NCI-H146 (cell line): ENCODE measurements at regions not wholly inside any gene's neighbourhood (a gene's known extent, or its start where the extent isn't known, plus 50 kb on each side); places are given as distances from the start of the nearest gene placed in this dataset.
"Not testable (repeated sequence)": the region's sequence is repeated elsewhere in the genome, so short reads cannot be mapped to it uniquely, and the experiment has no call there.

Experiments used
- DNase-seq: peaks from one replicate; lab custom pipeline; 2025; lab: John Stamatoyannopoulos, UW

DNA sequence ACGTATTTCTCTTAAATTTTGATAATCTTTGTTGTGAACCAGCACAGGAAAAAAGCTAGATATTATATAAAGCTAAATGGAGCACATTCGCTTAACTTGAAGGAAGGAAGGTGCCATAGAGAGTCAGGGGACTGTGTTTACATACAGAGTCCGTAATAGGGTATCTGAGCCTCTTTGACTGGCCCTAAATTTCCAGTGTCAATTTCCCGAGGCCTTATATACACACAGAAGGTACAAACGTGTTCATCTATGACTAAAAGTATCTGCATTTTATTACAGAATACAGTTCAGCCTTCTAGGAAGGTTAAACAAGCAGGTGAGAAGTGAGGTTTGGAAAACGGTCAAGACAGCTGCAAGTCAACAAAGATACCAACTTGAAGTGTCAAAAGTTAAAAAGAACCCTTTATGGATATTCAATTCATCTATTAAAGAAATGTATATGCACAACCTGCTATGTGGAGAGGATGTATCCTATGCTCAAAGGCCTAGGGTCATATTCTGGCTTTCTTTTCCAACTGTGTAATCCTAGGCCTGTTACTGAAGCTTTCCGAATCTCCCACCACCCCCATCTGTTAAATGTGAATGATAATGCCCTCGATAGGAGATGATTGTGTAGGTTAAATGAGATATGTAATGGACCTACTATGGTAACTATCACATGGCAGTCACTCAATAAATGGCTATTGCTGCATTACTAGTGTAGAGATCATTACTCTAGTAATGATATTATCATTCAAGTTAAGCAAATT, 263.7 kb upstream of the MAF start:
- DNase-seq = no peak

DNA sequence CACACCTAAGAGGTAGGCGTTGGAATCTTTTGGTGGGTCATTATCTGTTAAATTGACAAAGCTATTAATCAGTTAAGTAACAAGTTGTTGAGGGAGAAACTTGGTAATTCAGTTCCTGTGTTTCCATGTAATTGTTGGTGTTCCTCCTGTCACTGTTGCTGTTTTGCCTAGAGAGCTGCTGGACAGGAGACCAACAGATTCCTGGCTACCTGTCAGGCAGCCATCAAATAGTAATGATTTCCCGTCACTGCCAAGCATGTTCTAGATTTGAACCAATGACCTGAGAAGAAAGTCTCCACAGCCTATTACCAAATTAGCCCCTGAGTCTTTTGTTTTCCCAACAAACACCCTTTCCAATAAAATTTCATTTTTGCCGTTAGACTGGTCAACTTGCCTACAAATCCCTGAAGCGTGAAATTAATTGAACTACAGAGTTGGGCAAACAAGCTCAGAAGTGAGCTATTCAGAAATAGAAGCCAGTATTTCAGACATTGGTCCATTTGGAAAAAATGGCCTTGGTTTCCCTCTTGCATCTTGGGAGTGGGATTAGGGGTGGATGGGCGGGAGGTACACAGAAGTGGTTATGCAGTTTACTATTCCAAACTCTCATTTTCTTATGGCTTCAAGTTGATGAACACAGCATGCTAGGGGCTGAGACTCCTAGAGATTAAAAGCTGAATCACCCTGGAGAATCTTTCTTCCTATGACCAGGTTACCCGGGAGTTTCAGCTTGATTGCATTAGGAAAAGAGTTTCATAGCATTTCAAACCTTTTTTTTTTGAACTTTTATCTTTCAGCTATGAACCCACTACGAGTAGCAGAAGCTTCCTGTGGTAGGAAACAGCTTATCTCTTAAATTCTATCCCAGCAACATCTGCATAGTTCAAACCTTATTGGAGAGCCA, 262.8 kb upstream of the MAF start:
- no peak for DNase-seq

DNA sequence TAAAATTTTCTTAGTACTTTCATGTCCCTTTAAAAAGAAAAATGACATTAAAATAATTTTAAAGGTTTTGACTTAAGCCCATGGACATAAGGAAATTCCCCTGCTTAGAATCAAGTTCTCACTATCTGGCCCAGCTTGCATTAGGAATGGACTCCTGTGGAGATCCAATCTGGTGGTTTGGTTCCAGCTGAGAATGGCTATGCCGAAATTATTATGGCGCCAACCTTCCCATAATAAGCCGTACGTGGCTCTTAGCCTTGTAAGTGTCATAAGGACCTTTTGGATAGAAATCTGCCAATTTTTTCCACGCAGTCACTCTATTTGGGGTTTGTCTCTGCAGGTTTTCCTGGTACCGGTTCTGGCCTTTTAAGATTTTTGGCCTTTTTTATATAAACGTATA, 262.1 kb upstream of the MAF start:
- no peak for DNase-seq

DNA sequence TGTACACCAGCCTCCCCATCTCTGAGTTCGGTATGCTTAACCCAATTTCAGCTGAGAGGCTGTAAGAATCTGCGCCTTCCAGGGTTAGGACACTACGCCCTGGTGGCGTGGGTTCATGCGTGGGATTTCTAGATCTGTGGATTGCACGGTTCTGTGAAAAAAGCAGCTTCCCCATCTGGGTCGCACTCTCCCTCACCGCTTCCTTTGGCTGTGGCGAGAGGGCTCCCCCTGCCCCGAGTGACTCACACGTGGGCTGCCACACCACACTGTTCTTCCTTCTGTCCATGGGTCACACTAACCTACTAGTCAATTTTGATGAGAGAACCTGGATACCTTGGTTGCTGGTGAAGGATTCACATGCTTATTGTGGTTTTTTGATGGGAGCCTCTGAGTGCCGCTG, 256.0 kb upstream of the MAF start:
- no peak for DNase-seq

DNA sequence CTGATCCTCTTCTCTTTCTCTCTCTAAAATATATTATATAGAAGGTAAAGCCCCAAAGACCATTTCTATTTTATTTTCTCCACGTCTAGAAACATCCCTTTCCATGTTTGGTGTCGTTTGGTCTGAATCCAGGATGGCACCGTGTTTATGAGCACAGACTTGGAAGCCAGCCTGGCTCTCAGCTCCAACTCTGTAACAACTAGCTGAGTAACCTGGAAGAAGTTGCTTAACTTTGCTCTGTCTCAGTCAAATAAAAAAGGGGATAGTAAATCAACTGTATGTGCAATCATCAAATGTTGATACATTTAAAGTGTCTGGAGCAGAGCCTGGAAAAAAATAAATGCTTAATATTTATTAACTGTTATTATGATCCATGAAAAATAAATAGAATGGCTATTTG, 249.8 kb upstream of the MAF start:
- DNase-seq = no peak

DNA sequence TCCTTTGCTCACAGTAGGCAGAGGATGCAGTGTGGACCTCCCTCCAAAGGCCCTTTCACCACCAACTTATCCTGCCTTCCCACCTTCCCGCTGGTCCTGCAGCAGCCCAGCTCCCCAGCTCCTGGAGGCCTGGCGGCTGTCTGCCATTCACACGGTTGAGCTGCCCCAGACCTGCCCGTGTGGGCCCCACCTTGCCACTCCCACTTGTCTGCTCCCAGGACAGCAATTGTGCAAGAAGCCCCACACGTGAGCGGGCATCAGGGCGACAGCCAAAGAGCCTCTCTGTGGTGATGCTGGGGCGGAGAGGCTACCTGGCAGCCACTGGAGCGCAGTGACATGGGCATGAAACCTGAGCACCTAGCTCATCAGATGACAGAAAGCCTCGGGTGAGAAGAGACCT, 248.6 kb upstream of the MAF start:
- DNase-seq = no peak

DNA sequence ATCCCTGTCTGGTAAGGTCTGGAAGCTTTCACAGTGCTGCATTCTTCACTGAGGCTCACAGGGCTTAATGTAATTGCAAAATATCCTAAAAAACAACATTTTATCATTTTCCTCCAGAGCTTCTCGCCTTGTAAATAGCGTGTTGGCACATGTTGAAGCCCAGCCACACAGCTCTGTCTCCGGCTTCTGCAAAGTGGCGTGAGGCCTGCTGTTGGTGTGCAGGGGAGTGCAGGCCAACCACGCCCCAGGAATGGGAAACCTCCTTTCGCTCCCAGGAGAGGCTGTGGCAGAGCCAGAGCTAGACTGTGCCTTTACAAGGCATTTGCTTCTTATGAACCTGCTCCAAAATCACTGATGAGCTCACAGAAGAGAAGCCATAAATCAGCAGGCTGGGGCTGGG, 248.2 kb upstream of the MAF start:
- DNase-seq = no peak

DNA sequence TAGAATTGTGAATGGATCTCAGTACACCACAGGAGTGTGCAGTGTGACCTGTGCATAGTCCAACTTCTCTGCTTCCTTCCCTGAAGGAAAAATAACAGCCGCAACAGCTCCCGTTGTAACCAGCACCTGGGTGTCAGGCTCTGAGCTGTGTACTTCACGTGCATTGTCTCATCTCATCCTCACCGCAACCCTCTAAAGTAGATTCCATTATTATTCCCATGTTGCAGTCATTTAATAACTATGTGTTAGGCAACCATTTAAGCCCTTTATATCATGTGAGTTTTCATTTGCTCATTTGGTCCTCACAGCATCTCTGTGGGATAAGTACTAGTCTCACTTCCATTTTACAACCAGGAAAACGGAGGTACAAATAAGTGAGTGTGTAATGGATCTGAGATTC, 247.0 kb upstream of the MAF start:
- no peak for DNase-seq

DNA sequence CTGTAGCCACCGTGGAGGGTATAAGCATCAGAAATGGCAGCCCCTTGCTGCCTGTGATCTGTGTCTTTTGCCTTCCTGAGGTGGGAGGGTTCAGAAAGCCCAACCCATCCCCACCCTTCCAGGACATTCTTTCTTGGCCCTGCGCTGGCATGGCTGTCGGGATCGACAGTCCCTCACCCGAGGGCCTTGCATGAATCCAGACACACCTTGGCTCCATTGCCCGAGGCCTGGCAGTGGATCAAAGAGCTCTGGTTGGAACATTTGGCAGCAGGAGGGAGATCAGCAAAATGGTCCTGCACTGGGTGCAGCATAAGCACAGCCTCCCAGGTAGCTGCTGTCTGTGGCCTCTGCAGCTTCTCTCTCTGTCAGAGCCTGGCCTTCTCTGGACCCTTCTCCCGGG, 246.6 kb upstream of the MAF start:
- no peak for DNase-seq

DNA sequence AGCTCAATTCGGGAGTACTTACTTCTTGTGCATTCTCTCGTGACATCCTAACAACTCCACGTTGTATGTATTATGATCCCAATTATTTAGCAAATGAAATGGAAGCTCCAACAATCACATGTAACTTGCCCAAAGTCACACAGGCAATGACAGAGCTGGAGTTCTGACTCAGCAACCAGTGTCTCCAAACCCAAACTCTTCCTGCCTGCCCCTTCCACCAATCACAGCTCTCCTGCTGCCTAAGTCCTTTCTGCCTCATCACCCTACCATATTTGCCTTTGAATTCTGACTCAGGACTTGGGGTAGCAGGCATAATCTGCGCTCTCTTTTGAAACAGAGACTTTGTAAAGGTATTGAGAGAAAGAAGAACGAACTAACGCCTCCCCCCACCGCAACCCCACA, 245.2 kb upstream of the MAF start:
- no peak for DNase-seq

DNA sequence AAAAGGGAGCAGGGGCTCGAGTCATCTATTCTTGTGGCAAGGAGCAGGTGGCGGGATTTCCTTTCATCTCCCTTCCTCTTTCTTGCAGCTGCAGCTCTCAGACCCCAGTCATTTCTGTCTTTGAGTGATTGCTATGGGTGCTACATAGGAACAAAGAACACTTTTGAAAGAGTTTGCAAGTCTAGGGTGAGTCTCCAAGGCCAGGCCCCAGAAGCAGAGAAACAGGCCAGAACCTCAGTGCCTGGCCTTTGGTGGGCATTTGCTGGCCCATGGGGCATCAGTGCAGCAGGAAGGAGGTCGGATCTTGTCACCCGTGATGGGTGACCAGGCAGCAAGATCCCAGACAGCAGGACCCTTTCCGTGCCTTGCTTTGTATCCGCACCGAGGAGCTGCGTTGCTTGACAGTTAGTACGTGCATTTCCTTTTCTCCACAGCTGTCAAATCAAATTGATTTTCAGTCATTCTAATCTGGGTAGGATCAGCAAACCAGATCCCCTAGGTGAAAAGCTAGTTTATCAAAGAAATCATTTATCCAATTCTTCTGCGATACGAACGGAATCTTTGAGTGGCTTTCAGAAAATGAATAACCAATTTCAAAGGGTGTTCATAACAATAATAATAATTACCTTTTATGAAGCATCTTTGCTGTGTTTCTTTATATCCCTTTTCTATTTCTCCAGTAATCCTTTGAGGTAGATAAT, 244.6 kb upstream of the MAF start:
- DNase-seq = no peak

DNA sequence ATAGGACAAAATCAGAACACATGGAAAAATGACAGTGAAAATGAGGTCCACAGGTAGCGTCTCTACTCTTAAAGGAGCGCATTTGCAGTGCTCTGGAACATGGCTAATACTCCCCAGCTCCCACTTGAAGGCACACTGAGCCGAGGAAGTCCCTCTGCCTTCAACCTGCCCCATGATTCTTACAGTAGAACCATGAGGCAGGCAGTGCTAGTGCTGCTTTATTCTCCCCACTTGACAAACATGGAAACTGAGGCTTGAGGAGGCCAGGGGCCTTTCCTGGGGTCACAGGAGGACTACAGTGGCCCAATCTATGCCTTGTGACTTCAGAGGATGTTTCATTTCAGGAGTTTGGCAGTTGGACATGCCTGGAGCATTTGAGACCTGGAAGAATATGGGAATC, 244.1 kb upstream of the MAF start:
- no peak for DNase-seq

DNA sequence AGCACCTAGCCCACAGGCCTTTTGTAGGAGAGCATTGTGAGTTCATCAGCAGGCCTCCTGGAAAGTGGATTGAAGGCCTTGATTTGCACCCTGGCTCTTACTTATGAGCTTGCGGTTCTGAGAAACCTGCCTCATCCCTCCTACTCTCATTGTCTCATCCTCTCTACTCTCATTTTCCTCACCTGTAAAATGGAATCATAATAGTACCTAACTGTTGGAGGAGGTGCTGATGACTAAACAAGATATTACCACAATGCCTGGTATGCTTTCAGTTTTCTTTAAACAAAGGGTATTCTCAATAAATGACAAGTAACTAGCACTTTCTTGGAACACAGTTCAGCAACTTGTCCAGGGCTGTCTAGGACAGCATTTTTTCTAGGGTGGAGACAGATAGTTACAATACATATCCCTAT, 243.1 kb upstream of the MAF start:
- DNase-seq = no peak

DNA sequence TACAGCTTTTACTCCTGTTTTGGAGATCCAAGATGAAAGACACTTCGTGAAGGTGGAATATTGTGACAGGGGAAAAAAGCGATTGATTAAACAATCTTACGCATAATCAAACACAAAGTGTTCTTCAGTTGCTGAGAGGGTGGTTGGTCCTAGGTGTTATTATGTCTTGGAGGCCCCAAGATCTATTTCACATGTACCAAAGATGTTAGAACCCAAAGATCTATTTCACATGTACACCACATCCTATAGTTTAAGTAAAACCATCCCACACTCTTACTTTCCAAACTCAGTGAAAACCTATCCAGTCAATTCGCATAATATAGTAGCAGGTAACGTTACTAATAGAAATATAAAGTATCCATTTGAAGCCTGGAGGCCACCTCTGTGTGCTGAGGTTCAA, 242.6 kb upstream of the MAF start:
- DNase-seq = no peak

DNA sequence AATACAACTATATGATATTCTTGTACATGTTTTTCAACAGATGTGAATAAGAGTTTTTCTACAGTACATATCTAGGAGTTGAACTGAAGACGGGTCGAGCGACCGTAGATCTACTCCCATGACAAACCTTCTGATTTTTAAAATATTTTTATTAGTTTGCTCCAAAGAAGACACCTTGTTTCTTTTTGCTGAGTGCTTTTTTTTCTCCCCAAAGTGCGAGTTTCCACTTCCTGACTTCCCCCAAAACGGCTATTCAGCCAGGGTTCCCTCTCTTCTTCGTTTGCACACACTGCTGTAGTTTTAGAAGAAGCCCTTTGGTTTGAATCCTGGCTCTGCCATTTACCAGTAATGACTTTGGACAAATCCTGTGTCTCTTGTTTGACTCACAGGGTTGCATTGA, 241.7 kb upstream of the MAF start:
- DNase-seq = no peak

DNA sequence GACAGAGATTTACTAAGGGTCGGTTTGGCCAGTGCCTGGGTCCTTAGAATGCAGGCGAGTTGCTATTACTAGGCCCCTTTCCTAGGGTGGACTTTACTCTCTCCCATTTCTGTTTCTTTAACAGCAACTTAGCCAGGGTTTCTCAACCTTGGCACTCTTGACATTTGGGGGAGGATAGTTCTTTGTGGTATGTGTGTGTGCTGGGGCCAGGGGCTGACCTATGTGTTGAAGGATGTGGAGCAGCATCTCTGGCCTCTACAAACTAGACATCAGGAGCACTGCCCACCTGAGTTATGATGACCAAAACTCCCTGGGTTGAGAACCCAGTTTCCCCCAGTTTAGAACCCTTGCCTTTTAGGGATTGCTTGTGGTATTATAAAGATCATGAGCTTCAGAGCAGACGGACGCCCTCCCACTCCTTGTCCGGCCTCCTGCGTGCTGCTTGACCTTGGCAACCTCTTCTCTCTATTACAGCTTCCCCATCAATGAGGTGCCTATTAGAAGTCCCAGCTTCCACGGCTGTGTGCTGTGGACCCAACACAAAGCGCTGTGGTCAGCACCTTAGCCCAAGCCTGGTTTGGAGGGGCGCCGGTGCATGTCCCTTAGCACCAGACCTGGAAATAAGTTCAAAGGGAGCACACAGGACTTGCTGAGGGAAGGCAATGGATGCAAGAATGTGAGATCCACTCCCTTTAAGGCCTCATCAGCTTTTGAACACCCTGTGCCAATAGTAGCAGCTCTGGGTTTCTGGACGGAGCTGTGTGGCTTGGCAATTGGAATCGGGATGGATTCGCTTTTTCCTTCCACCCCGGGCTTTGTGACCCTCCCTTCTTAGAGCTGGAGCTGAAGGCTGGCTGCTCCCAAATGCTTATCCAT, 239.2 kb upstream of the MAF start:
- DNase-seq = no peak

DNA sequence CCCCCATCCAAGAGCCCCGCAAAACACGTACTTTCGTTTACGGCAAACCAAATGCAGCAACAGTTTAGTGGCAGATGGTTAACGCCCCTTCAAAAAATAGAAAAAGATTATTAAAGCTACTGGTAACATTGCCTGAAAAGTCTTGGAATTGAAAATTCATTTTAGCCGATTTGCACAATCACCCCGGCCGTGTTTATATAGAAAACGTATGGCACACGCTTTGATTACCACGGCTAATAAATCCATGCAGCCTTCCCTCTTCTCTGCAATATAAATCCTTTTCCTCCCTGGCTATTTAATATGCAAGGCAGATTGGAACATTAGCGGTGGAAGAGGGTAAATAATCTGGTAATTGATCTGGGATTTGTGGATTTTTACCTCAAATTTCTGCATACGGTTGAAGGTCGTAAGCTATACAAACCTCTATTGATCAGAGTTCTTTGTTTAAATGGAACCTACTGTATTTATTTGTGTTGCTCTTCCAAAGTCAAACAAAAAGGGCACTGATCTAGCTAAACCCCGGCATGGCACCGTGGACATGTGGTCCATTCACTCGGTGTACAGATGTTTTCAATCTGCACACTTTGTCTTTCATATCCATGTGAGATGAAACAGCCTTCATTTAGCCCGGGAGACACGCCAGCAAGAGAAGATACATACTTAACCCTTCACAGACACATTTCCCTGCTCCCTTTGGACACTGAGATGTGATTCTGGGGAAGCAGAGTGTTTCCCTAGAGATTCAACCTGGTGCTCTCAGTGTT, 238.1 kb upstream of the MAF start:
- no peak for DNase-seq

DNA sequence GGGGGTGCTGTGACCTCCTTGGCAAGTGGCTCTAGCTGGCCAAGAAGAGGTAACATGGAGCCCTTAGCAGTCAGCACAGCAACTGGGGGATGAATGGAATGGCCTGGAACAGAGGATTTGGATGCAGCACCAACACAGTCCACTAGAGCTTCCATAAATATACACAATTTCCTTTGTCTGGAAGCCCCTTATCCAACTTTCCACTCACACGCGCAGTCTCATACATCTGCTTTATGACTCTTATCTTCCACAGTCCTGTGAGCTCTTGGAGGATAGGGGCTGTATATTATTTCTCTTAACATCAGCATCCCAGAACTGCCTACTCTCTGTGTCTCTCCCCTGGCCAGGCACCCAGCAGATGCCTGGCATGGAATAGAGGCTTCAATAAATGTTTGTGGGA, 235.6 kb upstream of the MAF start:
- no peak for DNase-seq

DNA sequence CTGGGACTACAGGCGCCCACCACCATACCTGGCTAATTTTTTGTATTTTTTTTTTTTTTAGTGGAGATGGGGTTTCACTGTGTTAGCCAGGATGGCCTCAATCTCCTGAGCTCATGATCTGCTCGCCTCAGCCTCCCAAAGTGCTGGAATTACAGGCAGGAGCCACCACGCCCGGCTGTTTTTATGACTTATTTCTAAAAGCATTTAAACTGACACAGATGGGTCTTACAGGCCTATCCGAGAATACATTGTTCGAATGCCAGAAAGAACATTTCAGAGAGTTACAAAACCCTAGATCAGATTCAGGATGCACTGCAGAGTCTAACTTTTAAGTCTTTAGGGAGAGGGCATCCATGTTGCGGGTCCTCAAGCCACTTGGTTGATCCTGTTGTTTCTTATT, 234.7 kb upstream of the MAF start:
- no peak for DNase-seq

DNA sequence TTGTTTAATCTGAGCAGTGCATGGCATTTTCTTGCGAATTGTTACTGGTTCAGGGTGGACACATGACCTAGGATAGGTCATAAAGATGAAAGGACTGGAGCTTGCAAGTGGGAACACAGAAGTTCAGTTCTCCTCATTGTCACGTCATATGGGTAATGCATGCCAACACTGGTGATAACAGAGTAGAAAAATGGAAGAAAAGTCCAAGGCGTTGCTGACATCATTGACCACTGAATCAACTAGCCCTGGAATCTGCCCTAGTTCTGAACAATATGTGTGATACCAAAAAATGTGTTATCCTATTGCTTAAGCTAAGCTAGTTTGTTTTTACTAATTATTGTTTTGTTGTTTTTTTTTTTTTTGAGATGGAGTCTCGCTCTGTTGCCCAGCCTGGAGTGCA, 234.2 kb upstream of the MAF start:
- no peak for DNase-seq

DNA sequence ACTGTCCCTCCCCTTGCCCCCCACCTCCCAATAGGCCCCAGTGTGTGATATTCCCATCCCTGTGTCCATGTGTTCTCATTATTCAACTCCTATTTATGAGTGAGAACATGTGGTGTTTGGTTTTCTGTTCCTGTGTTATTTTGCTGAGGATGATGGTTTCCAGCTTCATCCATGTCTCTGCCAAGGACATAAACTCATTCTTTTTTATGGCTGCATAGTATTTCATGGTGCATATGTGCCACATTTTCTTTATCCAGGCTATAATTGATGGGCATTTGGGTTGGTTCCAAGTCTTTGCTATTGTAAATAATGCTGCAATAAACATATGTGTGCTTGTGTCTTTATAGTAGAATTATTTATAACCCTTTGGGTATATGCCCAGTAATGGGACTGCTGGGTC, 233.5 kb upstream of the MAF start:
- not testable (repeated sequence) for DNase-seq
